Central memory CD8-positive, alpha-beta T cell (primary cell): ENCODE measurements at regions not wholly inside any gene's neighbourhood (a gene's known extent, or its start where the extent isn't known, plus 50 kb on each side); places are given as distances from the start of the nearest gene placed in this dataset.
"Not testable (repeated sequence)": the region's sequence is repeated elsewhere in the genome, so short reads cannot be mapped to it uniquely, and the experiment has no call there.

Source experiments
- ATAC-seq: fragments of 150-1000 bp; cut with Tn5 transposase; replicated peaks from 2 replicates; pipeline ENCODE4 v1.10.0; 2022; ENCODE audit warnings: mild to moderate bottlenecking, moderate FRiP score, moderate number of reproducible peaks; ENCODE audit not compliant: poor library complexity, severe bottlenecking; ENCODE audit errors: extremely low read depth
- DNase-seq, 2 donors: peaks; one replicate each; pipeline ENCODE4 v3.0.0; 2021; ENCODE audit warnings: low spot score in 2 of 2
- H3K27ac Mint-ChIP-seq: one replicate; pipeline ENCODE4 v1.8.0; 2022; ENCODE audit warnings: low read depth, mild to moderate bottlenecking, moderate library complexity, mixed read lengths
- H3K27me3 Mint-ChIP-seq: one replicate; pipeline ENCODE4 v1.8.0; 2022; ENCODE audit warnings: mixed read lengths
- H3K36me3 Mint-ChIP-seq: one replicate; pipeline ENCODE4 v1.8.0; 2022; ENCODE audit warnings: mild to moderate bottlenecking, moderate library complexity, mixed read lengths; ENCODE audit not compliant: insufficient read depth
- H3K4me1 Mint-ChIP-seq: one replicate; pipeline ENCODE4 v1.8.0; 2022; ENCODE audit warnings: mixed read lengths
- H3K4me3 Mint-ChIP-seq: one replicate; pipeline ENCODE4 v1.8.0; 2022; ENCODE audit warnings: mild to moderate bottlenecking, moderate library complexity, mixed read lengths
- H3K9me3 Mint-ChIP-seq: one replicate; pipeline ENCODE4 v1.8.0; 2022; ENCODE audit warnings: mixed read lengths

DNA sequence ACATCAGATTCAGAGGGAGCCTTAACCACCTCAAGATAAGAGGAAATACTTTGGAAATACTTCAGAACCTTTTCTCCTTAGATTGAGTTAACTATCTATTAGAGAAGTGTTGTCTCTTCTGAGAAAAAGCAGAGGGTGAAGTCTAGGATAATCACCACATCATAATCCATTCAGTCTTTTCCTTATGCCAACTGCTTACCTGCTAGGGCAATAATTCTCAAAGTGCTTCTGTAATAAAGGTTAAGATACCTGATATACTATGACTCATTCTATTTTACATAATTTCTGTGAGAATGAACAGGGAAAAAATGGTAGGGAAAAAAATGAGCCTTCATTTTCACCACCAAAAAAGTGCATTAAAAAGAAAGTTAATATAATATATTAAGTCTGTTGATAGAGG is 70.1 kb upstream of the LOC128125822 start:
- Mint-ChIP-seq H3K9me3 (no peaks in the 10 kb centered on the region), H3K36me3 (no peaks in the 10 kb centered on the region), H3K4me1 (no peaks in the 10 kb centered on the region), H3K27me3 (no peaks in the 10 kb centered on the region), H3K27ac (no peak overlapping the region), H3K4me3 (no peak overlapping the region)
- ATAC-seq = no peak
- no peak for DNase-seq

GRCh38 chr6:63503199-63503598 is 69.1 kb upstream of the LOC128125822 start:
- Mint-ChIP-seq H3K27me3 (no peaks in the 10 kb centered on the region), H3K9me3 (no peaks in the 10 kb centered on the region), H3K4me3 (no peak overlapping the region), H3K27ac (no peak overlapping the region), H3K36me3 (no peaks in the 10 kb centered on the region), H3K4me1 (no peaks in the 10 kb centered on the region)
- no peak for DNase-seq
- no peak for ATAC-seq

DNA sequence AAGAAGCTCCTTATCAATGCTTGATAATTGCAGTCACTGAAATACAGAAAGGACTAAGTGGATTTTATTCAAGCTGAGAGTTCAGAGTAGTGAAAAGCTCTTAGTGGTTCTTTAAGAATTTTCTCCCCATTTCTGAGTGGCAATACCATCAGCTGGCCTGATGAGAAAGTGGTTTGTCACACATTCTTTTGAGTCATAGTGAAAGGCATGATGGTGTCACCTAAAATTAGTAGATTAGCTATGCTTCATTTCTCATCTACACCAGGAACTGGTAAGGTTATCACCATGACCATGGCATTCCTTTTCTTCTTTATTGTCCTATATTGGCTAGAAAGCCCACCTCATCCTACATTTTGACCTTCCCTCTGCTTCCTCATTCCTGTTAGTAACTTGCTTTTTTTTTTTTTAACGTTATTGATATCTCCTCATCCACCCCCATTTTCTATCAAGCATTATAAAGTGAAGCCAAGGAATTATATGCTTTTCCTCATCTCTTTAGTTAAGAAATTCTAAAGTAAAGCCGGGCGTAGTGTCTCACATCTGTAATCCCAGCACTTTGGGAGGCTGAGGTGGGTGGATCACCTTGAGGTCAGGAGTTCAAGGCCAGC is 67.4 kb upstream of the LOC128125822 start:
- DNase-seq (no peak), ATAC-seq (no peak)
- no peak overlapping the region for H3K4me3 Mint-ChIP-seq
- no peaks in the 10 kb centered on the region for H3K4me1 Mint-ChIP-seq
- H3K9me3 Mint-ChIP-seq = no peaks in the 10 kb centered on the region
- no peak overlapping the region for H3K27ac Mint-ChIP-seq
- no peaks in the 10 kb centered on the region for H3K27me3 Mint-ChIP-seq
- H3K36me3 Mint-ChIP-seq = no peaks in the 10 kb centered on the region

- Mint-ChIP-seq H3K36me3 (no peaks in the 10 kb centered on the region), H3K27me3 (no peaks in the 10 kb centered on the region), H3K9me3 (no peaks in the 10 kb centered on the region), H3K4me1 (no peaks in the 10 kb centered on the region), H3K4me3 (no peak overlapping the region), H3K27ac (no peak overlapping the region)
- ATAC-seq = no peak
- DNase-seq = no peak
Measured at GRCh38 chr6:63507096-63507495, 65.2 kb upstream of the LOC128125822 start.

GRCh38 chr6:63509652-63510352 is 62.5 kb upstream of the LOC128125822 start:
- DNase-seq (no peak), ATAC-seq (no peak)
- H3K9me3 Mint-ChIP-seq = no peaks in the 10 kb centered on the region
- H3K4me1 Mint-ChIP-seq = no peaks in the 10 kb centered on the region
- H3K27ac Mint-ChIP-seq = no peak overlapping the region
- H3K27me3 Mint-ChIP-seq = peaks cover 9% of the 10 kb centered on the region
- H3K4me3 Mint-ChIP-seq = no peak overlapping the region
- H3K36me3 Mint-ChIP-seq = no peaks in the 10 kb centered on the region

DNA sequence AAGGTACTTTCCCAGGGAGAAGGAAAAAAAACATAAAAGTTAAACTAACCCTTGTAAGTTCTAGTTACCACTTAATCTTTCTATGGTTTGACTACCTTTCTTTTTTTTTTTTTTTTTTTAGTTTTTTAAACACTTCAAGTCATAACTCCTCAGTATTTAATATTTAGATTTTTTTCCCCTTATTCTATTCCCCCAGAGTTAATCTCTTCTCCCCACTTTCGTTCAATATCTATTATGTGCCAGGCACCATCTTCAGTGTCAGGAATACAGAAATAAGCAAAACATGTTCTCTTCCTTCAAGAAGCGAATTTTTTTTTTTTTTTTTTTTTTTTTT is 62.0 kb upstream of the LOC128125822 start:
- Mint-ChIP-seq H3K27me3 (peaks cover 11% of the 10 kb centered on the region), H3K4me1 (no peaks in the 10 kb centered on the region), H3K4me3 (no peak overlapping the region), H3K36me3 (no peaks in the 10 kb centered on the region), H3K9me3 (no peaks in the 10 kb centered on the region), H3K27ac (no peak overlapping the region)
- ATAC-seq (no peak), DNase-seq (no peak)

DNA sequence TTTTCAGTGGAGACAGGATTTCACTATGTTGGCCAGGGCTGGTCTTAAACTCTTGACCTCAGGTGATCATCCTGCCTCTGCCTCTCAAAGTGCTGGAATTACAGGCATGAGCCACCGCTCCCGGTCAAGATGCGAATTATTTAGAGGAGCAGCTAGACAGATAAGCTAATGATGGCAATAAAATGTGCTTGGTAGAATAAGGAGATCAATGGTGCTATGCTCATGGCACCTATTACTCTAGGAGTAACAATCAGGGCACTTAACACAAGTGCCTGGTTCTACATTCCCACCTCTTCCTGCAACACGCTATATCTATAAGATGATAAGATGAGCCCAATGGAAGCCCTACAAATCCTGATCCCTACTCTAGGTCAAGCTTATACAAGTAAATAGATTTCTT is 61.4 kb upstream of the LOC128125822 start:
- Mint-ChIP-seq H3K27ac (no peak overlapping the region), H3K36me3 (no peaks in the 10 kb centered on the region), H3K4me3 (no peak overlapping the region), H3K9me3 (no peaks in the 10 kb centered on the region), H3K27me3 (peaks cover 11% of the 10 kb centered on the region), H3K4me1 (no peaks in the 10 kb centered on the region)
- DNase-seq = no peak
- no peak for ATAC-seq

DNA sequence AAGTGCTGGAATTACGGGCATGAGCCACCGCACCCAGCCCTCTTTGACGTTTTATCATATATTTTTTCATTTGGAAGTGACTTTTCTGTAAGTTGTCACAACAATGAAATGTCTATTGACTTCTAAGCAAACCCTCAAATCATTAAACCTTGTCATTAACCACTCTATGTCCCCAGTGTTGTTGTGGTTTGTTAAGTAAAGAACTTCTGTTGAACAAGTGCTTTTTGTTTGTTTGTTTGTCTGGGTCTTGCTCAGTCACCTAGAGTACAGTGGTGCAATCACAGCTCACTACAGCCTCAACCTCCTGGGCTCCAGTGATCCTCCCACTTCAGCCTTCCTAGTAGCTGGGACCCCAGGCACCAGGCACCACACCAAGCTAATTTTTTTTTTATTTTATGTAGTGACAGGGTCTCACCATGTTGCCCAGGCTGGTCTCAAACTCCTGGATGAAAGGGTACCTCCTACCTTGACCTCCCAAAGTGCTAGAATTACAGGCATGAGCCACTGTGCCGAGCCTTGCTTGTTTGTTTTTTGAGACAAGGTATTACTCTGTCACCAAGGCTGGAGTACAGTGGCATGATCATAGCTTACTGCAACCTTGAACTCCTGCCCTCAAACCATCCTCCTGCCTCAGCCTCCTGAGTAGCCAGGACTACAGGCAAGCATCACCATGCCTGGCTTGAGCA is 57.6 kb upstream of the LOC128125822 start:
- ATAC-seq = no peak
- H3K9me3 Mint-ChIP-seq = no peaks in the 10 kb centered on the region
- no peak overlapping the region for H3K27ac Mint-ChIP-seq
- no peak for DNase-seq
- H3K4me1 Mint-ChIP-seq = no peaks in the 10 kb centered on the region
- peaks cover 20% of the 10 kb centered on the region for H3K27me3 Mint-ChIP-seq
- H3K36me3 Mint-ChIP-seq = no peaks in the 10 kb centered on the region
- H3K4me3 Mint-ChIP-seq = no peak overlapping the region

DNA sequence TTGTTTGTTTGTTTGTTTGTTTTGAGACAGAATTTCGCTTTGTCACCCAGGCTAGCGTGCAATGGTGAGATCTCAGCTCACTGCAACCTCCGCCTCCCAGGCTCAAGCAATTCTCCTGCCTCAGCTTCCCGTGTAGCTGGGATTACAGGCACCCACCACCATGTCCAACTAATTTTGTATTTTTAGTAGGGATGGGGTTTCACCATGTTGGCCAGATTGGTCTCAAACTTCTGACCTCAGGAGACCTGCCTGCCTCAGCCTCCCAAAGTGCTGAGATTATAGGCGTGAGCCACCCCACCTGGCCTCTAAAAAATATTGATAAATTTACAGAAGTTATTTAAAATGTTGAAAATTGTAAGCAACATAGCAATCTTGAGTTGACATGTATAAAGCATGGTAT is 57.1 kb upstream of the LOC128125822 start:
- not testable (repeated sequence) for H3K4me3 Mint-ChIP-seq, DNase-seq, H3K36me3 Mint-ChIP-seq, ATAC-seq, H3K9me3 Mint-ChIP-seq, H3K27ac Mint-ChIP-seq, H3K4me1 Mint-ChIP-seq
- H3K27me3 Mint-ChIP-seq = peaks cover 20% of the 10 kb centered on the region

DNA sequence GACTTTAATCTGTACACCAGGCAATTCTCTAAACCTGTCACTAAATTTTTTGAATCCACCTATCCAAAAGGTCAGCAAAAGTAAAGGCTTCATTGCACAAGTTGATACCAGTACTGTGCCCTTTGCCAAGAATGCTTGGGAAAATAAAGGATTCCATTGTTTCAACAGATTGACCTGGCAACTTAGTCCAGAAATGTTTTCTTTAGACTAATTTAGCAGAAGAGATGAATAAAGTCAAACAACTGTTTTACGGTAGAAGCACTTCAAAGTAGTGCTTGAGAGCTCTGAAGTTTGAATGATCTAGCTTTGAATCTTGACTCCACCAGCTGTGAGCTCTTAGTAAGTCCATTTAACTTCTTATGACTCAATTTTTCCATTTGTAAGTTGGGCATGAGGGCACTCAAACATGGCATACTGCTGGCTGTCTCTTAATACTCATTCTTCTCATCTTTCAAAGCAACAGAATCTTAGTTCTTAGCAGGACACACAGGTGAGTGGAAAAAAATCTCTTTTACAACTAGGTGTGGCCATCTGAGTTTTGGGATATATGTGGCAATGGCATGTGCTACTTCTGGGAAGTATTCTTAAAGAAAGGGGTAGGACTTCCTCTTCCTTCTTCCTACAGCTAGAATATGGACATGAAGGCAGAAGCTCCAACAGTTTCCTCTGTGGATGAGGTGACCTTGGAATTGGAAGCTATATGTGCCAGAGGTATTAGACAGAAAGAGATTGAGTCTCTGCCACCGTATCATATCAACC is 55.9 kb upstream of the LOC128125822 start:
- Mint-ChIP-seq H3K4me3 (no peak overlapping the region), H3K4me1 (no peaks in the 10 kb centered on the region), H3K27ac (no peak overlapping the region), H3K36me3 (no peaks in the 10 kb centered on the region), H3K27me3 (peaks cover 20% of the 10 kb centered on the region), H3K9me3 (no peaks in the 10 kb centered on the region)
- ATAC-seq = no peak
- DNase-seq = no peak

DNA sequence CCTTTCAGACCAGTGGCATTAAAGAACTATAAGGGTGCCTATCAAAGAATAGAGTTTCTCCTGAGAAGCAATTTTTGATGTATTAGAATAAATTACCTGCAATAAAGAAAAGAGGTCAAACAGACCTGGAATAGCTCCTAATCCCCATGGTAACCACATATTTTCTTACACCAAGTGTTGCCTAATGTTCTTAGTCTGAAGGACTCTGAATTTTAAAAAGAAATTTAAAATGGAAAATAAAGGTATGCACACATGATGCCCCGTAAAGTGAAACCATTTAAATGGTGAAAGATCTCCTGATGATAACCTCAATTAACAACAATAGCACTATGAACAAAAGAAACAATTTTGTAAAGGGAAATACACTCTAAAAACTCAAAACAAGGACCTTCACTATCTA is 55.1 kb upstream of the LOC128125822 start:
- H3K4me3 Mint-ChIP-seq = no peak overlapping the region
- no peak for DNase-seq
- H3K36me3 Mint-ChIP-seq = no peaks in the 10 kb centered on the region
- ATAC-seq = no peak
- H3K27me3 Mint-ChIP-seq = peaks cover 20% of the 10 kb centered on the region
- no peaks in the 10 kb centered on the region for H3K9me3 Mint-ChIP-seq
- H3K4me1 Mint-ChIP-seq = no peaks in the 10 kb centered on the region
- no peak overlapping the region for H3K27ac Mint-ChIP-seq

- peaks cover 9% of the 10 kb centered on the region for H3K4me1 Mint-ChIP-seq
- peaks cover 10% of the 10 kb centered on the region for H3K27me3 Mint-ChIP-seq
- no peak overlapping the region for H3K27ac Mint-ChIP-seq
- no peak for DNase-seq
- no peaks in the 10 kb centered on the region for H3K9me3 Mint-ChIP-seq
- no peak overlapping the region for H3K4me3 Mint-ChIP-seq
- ATAC-seq = no peak
- H3K36me3 Mint-ChIP-seq = no peaks in the 10 kb centered on the region
Measured at GRCh38 chr6:63521475-63522210, 50.6 kb upstream of the LOC128125822 start.
